Tibial nerve (tissue), 4 donors: ENCODE measurements at regions not wholly inside any gene's neighbourhood (a gene's known extent, or its start where the extent isn't known, plus 50 kb on each side); places are given as distances from the start of the nearest gene placed in this dataset.

Source experiments
- DNase-seq, 2 donors: peaks; one replicate each; pipeline ENCODE4 v3.0.0-alpha.2; 2019; ENCODE audit warnings: low spot score in 2 of 2
- H3K27ac ChIP-seq, 4 donors: fragments of 200-600 bp; sonication (generic) in 3 of 4; one replicate each; pipeline ENCODE4 v1.5.1; 2017 to 2019; ENCODE audit warnings: mild to moderate bottlenecking in 1 of 4
- H3K27me3 ChIP-seq, 2 donors: fragments of 200-600 bp; sonication (generic) in 1 of 2; one replicate each; pipeline versions ENCODE4 v1.5.1 to v1.6.0; 2017 to 2019
- H3K36me3 ChIP-seq, 3 donors: fragments of 200-600 bp; sonication (generic); one replicate each; pipeline ENCODE4 v1.5.1; 2018 to 2019
- H3K4me1 ChIP-seq, 4 donors: fragments of 200-600 bp; sonication (generic) in 3 of 4; one replicate each; pipeline ENCODE4 v1.5.1; 2017 to 2019
- H3K4me3 ChIP-seq, 4 donors: fragments of 200-600 bp; sonication (generic) in 3 of 4; one replicate each; pipeline ENCODE4 v1.5.1; 2017 to 2019; ENCODE audit warnings: mild to moderate bottlenecking in 1 of 4, moderate library complexity in 1 of 4
- H3K9me3 ChIP-seq, 4 donors: fragments of 200-600 bp; sonication (generic) in 3 of 4; one replicate each; pipeline ENCODE4 v1.5.1; 2017 to 2019
- EP300 ChIP-seq, 2 donors: sonication (generic); formaldehyde crosslinking; IDR thresholded peaks; one replicate each; pipeline ENCODE4 v1.6.1; 2017; ENCODE audit warnings: antibody characterized with exemption in 2 of 2, mild to moderate bottlenecking in 1 of 2
- POLR2A ChIP-seq, 2 donors: fragments of 450-650 bp; IDR thresholded peaks; one replicate each; pipeline ENCODE4 v1.6.1; 2017; ENCODE audit warnings: antibody characterized with exemption in 2 of 2, mild to moderate bottlenecking in 2 of 2, moderate library complexity in 2 of 2
- WGBS, 2 donors: methylation state at CpG; one replicate each; pipeline ENCODE4 v1.1.5; 2018; 5-methylcytosine and 5-hydroxymethylcytosine counted together
- TF ChIP-seq, protein P1 (sequence below), 5 experiments: fragments of 200-600 bp in 3 of 5; fragments of 450-650 bp in 2 of 5; sonication (generic) in 3 of 5; IDR thresholded peaks; one replicate each; pipeline ENCODE4 v1.5.1; 2016 to 2019; ENCODE audit warnings: antibody characterized with exemption in 5 of 5, mild to moderate bottlenecking in 3 of 5, moderate library complexity in 2 of 5

DNA sequence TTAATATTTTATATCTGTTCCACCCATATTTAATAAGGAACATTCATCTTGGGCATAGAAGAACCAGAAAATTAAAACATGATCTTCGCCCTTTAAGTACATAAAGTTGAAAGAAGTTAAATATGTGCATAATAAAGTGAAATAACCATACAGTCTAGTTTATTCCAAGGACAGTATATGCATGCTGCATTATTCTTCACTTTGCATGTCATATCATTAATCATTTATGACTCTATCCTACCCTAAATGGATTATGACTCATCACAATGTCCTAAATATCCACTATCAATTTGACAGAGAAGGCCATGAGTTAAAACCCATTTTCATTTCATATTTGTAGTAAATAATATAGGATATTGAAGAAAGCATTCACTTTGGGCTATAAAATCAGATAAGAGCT lies 576.5 kb upstream of the GNPDA2 start:
- no peak for DNase-seq
- Histone ChIP-seq H3K4me3 (no peak overlapping the region), H3K27me3 (no peaks in the 10 kb centered on the region), H3K4me1 (no peaks in the 10 kb centered on the region), H3K9me3 (no peaks in the 10 kb centered on the region), H3K27ac (no peak overlapping the region), H3K36me3 (no peaks in the 10 kb centered on the region)
- 83 to 84% methylated on average over 1 of the region's 1 CpG for WGBS, 2 donors
- TF ChIP-seq POLR2A (IDR thresholded peaks at IDR 0.05) (no peak), EP300 (IDR thresholded peaks at IDR 0.05) (no peak)
- TF ChIP-seq, protein P1, sequence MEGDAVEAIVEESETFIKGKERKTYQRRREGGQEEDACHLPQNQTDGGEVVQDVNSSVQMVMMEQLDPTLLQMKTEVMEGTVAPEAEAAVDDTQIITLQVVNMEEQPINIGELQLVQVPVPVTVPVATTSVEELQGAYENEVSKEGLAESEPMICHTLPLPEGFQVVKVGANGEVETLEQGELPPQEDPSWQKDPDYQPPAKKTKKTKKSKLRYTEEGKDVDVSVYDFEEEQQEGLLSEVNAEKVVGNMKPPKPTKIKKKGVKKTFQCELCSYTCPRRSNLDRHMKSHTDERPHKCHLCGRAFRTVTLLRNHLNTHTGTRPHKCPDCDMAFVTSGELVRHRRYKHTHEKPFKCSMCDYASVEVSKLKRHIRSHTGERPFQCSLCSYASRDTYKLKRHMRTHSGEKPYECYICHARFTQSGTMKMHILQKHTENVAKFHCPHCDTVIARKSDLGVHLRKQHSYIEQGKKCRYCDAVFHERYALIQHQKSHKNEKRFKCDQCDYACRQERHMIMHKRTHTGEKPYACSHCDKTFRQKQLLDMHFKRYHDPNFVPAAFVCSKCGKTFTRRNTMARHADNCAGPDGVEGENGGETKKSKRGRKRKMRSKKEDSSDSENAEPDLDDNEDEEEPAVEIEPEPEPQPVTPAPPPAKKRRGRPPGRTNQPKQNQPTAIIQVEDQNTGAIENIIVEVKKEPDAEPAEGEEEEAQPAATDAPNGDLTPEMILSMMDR (IDR thresholded peaks at IDR 0.05) = no peak

DNA sequence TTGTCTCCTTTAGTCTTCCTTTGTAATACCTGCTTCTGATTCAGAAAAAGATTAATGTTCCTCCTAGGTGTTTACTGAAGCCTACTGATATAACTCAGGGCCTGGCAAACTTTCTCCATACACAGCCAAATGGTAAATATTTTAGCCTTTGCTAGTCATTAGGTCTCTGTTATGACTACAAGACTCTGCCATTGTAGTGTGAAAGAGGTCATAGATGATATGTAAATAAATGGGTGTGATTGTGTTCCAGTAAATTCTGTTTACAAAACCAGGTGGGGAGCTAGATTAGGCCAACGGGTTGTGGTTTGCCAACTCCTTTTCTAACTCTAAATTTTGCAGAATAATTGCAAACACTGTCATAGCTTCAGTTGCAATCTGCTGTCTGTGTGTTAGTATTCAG lies 568.1 kb upstream of the GNPDA2 start:
- no peak for TF ChIP-seq EP300 (IDR thresholded peaks at IDR 0.05)
- TF ChIP-seq, protein P1 (IDR thresholded peaks at IDR 0.05) = no peak
- TF ChIP-seq POLR2A (IDR thresholded peaks at IDR 0.05) = no peak
- WGBS, 2 donors = 32 to 36% methylated on average over 1 of the region's 1 CpG

DNA sequence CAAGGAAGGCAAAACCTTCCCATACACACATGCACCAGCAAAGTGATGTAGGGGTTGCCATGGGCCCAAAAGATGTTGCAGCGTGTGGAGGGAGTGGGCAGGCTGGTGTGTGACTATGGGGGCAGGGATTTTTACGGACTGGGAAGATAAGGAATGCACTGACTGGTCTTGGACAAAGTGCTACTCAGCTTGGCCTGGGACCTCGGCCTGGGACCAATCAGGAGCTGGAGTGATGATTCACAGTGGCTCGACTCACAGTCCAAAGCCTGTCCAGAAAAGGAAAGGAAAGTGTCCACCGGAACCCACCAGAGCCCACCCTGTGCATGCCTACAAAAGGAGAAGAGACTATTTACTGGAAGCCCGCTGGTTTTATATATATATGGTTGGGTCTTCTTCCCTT lies 567.0 kb upstream of the GNPDA2 start:
- Histone ChIP-seq H3K27me3 (no peaks in the 10 kb centered on the region), H3K4me1 (no peaks in the 10 kb centered on the region), H3K4me3 (no peak overlapping the region), H3K36me3 (no peaks in the 10 kb centered on the region), H3K9me3 (peaks cover 0 to 2% (median 0%) of the 10 kb centered on the region in 4 donors), H3K27ac (no peak overlapping the region)
- TF ChIP-seq, protein P1 (IDR thresholded peaks at IDR 0.05) = no peak
- no peak for TF ChIP-seq POLR2A (IDR thresholded peaks at IDR 0.05)
- TF ChIP-seq EP300 (IDR thresholded peaks at IDR 0.05) = no peak
- no peak for DNase-seq
- WGBS, 2 donors = 84 to 92% methylated on average over 6 of the region's 6 CpGs

More for the DNA sequence above, 568.1 kb upstream of the GNPDA2 start:
- Histone ChIP-seq H3K4me1 (no peaks in the 10 kb centered on the region), H3K27me3 (no peaks in the 10 kb centered on the region), H3K4me3 (no peak overlapping the region), H3K36me3 (no peaks in the 10 kb centered on the region), H3K27ac (no peak overlapping the region), H3K9me3 (peaks cover 0 to 2% (median 0%) of the 10 kb centered on the region in 4 donors)
- DNase-seq = no peak

DNA sequence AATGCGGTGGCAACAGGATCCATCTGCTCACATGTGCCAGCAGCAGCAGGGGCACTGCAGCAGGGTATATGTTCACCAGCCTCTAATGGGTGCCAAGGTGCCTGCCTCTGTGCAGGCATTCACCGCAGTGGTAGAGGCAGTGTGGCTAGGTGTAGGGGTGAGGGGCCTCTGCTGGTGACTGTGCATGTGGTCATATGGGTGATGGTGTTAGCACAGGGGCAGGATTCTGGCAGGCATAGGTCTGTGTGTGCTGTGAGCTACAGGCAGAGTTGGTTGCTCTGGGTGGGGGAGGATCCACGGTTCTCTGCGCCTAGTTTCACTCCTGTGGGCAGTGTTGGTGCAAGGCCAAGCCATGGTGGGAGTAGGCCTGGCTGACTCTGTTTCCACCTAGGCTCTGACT lies 566.5 kb upstream of the GNPDA2 start:
- Histone ChIP-seq H3K4me1 (no peaks in the 10 kb centered on the region), H3K27me3 (no peaks in the 10 kb centered on the region), H3K27ac (no peak overlapping the region), H3K36me3 (no peaks in the 10 kb centered on the region), H3K4me3 (no peak overlapping the region), H3K9me3 (peaks cover 0 to 2% (median 0%) of the 10 kb centered on the region in 4 donors)
- TF ChIP-seq POLR2A (IDR thresholded peaks at IDR 0.05) (no peak), EP300 (IDR thresholded peaks at IDR 0.05) (no peak)
- TF ChIP-seq, protein P1 (IDR thresholded peaks at IDR 0.05) = no peak
- DNase-seq = no peak
- WGBS, 2 donors = 96 to 100% methylated on average over 4 of the region's 4 CpGs

DNA sequence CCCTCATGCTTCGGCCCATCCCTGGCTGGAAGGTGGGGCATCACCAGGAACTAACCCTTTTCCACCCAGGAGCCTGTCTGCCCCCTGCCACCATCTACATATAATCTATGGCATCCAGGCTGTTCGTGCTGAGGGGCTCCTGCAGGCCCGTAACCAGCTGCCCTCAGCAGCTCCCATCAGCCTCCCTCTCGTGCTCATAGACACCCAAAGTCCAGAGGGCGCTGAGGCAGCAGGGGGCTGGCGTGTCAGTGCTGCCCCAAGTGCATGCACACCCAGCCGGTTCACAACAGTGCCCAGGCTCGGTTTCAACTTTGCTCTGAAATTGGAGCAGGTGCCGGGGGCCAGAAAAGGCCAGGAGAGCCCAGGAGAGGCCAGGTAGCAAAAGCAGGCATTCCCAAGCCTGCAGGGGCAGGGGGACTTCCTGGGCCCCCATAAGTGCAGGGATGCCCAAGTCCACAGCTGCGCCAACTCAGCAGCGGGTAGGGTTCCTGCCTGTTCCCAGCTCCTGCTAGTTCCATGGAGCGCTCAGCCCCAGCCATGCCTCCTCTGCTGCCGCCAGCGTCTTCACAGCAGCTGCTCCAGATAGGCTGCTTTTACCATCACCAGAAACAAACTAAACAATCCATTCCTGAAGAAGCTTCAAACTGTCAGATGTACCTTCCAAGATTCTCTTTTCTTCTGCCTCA lies 558.2 kb upstream of the GNPDA2 start:
- Histone ChIP-seq H3K4me3 (no peak overlapping the region), H3K27me3 (no peaks in the 10 kb centered on the region), H3K36me3 (no peaks in the 10 kb centered on the region), H3K27ac (no peak overlapping the region), H3K4me1 (no peaks in the 10 kb centered on the region), H3K9me3 (no peaks in the 10 kb centered on the region)
- TF ChIP-seq, protein P1 (IDR thresholded peaks at IDR 0.05) = no peak
- no peak for TF ChIP-seq EP300 (IDR thresholded peaks at IDR 0.05)
- no peak for TF ChIP-seq POLR2A (IDR thresholded peaks at IDR 0.05)
- no peak for DNase-seq
- 88 to 91% methylated on average over 14 of the region's 14 CpGs for WGBS, 2 donors
